ENCODE measurements at regions not wholly inside any gene's neighbourhood (a gene's known extent, or its start where the extent isn't known, plus 50 kb on each side); places are given as distances from the start of the nearest gene placed in this dataset.

- H3K9me3 Mint-ChIP-seq (ENCODE audit: low read depth, unreplicated experiment), result peaks cover 7% of the 10 kb centered on the region
- no peak overlapping the region for H3K27ac Mint-ChIP-seq (ENCODE audit: unreplicated experiment)
- DNase-seq, result no peak
- TF ChIP-seq, protein P1, sequence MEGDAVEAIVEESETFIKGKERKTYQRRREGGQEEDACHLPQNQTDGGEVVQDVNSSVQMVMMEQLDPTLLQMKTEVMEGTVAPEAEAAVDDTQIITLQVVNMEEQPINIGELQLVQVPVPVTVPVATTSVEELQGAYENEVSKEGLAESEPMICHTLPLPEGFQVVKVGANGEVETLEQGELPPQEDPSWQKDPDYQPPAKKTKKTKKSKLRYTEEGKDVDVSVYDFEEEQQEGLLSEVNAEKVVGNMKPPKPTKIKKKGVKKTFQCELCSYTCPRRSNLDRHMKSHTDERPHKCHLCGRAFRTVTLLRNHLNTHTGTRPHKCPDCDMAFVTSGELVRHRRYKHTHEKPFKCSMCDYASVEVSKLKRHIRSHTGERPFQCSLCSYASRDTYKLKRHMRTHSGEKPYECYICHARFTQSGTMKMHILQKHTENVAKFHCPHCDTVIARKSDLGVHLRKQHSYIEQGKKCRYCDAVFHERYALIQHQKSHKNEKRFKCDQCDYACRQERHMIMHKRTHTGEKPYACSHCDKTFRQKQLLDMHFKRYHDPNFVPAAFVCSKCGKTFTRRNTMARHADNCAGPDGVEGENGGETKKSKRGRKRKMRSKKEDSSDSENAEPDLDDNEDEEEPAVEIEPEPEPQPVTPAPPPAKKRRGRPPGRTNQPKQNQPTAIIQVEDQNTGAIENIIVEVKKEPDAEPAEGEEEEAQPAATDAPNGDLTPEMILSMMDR (IDR thresholded peaks at IDR 0.05; ENCODE audit: unreplicated experiment), result no peak
- H3K27me3 Mint-ChIP-seq (ENCODE audit: unreplicated experiment), result no peaks in the 10 kb centered on the region
- peaks cover 13% of the 10 kb centered on the region for H3K4me1 Mint-ChIP-seq (ENCODE audit: low read depth, unreplicated experiment)
- intact Hi-C loops (cut with micrococcal nuclease; ENCODE audit: unreplicated experiment), result no loop called here
- H3K36me3 Mint-ChIP-seq (ENCODE audit: insufficient read depth, unreplicated experiment), result no peaks in the 10 kb centered on the region
- BruUV-seq (replicated peaks), result no TSS peak
- CTCF ChIA-PET, result no interaction called here
- H3K4me3 Mint-ChIP-seq (ENCODE audit: low read depth, unreplicated experiment), result no peak overlapping the region
Observed at GRCh38 chr11:28460348-28460747, 352.2 kb downstream of the METTL15 start.

DNA sequence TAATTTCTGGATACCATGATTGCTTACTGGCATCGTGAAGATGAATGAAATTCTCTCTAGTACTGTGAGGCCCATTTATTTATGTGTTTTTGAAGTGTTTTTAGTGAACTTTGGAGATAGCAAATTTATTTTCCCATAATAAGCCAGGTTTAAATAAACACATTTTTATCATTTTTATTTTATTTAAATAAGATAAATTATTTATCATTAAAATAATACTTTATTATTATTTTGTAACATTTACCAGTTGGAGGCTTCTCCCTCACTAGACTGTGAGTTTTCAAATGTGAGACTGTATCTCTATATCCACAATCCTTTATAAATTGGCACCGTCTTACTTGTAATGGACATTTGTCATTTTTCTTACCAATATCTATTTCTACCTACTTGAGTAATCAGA lies 351.7 kb downstream of the METTL15 start:
- no peaks in the 10 kb centered on the region for H3K27me3 Mint-ChIP-seq (ENCODE audit: unreplicated experiment)
- H3K4me3 Mint-ChIP-seq (ENCODE audit: low read depth, unreplicated experiment), result no peak overlapping the region
- intact Hi-C loops (cut with micrococcal nuclease; ENCODE audit: unreplicated experiment), result no loop called here
- BruUV-seq (replicated peaks), result no TSS peak
- TF ChIP-seq, protein P1 (IDR thresholded peaks at IDR 0.05; ENCODE audit: unreplicated experiment), result no peak
- CTCF ChIA-PET, result no interaction called here
- no peak overlapping the region for H3K27ac Mint-ChIP-seq (ENCODE audit: unreplicated experiment)
- peaks cover 3% of the 10 kb centered on the region for H3K9me3 Mint-ChIP-seq (ENCODE audit: low read depth, unreplicated experiment)
- H3K4me1 Mint-ChIP-seq (ENCODE audit: low read depth, unreplicated experiment), result peaks cover 13% of the 10 kb centered on the region
- DNase-seq, result no peak
- H3K36me3 Mint-ChIP-seq (ENCODE audit: insufficient read depth, unreplicated experiment), result no peaks in the 10 kb centered on the region

GRCh38 chr11:28457481-28458065 lies 349.4 kb downstream of the METTL15 start:
- intact Hi-C loops (cut with micrococcal nuclease; ENCODE audit: unreplicated experiment), result no loop called here

DNA sequence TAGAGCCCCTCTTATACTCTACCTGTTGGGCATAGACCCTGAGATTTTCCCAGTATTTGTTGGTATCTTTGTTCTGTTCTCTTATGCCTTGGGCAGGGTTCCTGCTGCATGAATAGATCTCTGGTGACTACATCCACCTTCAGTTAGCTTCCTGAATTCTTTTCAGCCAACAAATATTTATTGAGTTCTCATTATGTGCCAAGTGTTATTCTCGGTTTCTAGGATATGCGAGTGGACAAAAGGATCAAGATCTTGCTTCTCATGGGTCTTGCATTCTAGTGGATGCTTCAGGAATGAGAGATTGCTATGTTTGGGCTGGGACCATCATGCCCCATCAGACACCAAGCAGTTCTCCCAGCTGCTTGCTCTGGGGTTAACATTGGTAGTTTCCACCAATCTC lies 340.0 kb downstream of the METTL15 start:
- no peaks in the 10 kb centered on the region for H3K36me3 Mint-ChIP-seq (ENCODE audit: insufficient read depth, unreplicated experiment)
- TF ChIP-seq, protein P1 (IDR thresholded peaks at IDR 0.05; ENCODE audit: unreplicated experiment), result no peak
- intact Hi-C loops (cut with micrococcal nuclease; ENCODE audit: unreplicated experiment), result no loop called here

More at GRCh38 chr11:28457481-28458065, 349.4 kb downstream of the METTL15 start:
- Mint-ChIP-seq H3K27me3 (ENCODE audit: unreplicated experiment) (no peaks in the 10 kb centered on the region), H3K4me1 (ENCODE audit: low read depth, unreplicated experiment) (peaks cover 13% of the 10 kb centered on the region), H3K27ac (ENCODE audit: unreplicated experiment) (no peak overlapping the region), H3K36me3 (ENCODE audit: insufficient read depth, unreplicated experiment) (no peaks in the 10 kb centered on the region), H3K9me3 (ENCODE audit: low read depth, unreplicated experiment) (peaks cover 3% of the 10 kb centered on the region), H3K4me3 (ENCODE audit: low read depth, unreplicated experiment) (no peak overlapping the region)
- CTCF ChIA-PET, result interaction anchor here (0.6 kb wide), 1 partner anchor 1589 kb away, joined by 4 read pairs; no protein-coding TSS in a partner anchor
- no peak for DNase-seq
- TF ChIP-seq, protein P1 (IDR thresholded peaks at IDR 0.05; ENCODE audit: unreplicated experiment), result no peak
- no TSS peak for BruUV-seq (replicated peaks)

More for the DNA sequence above, 340.0 kb downstream of the METTL15 start:
- CTCF ChIA-PET, result no interaction called here
- peaks cover 18% of the 10 kb centered on the region for H3K4me1 Mint-ChIP-seq (ENCODE audit: low read depth, unreplicated experiment)
- DNase-seq, result no peak
- H3K9me3 Mint-ChIP-seq (ENCODE audit: low read depth, unreplicated experiment), result peaks cover 3% of the 10 kb centered on the region
- no peak overlapping the region for H3K4me3 Mint-ChIP-seq (ENCODE audit: low read depth, unreplicated experiment)
- BruUV-seq (replicated peaks), result no TSS peak
- no peaks in the 10 kb centered on the region for H3K27me3 Mint-ChIP-seq (ENCODE audit: unreplicated experiment)
- H3K27ac Mint-ChIP-seq (ENCODE audit: unreplicated experiment), result no peak overlapping the region

Data from Calu3 (cell line).